ENCODE measurements at regions not wholly inside any gene's neighbourhood (a gene's known extent, or its start where the extent isn't known, plus 50 kb on each side); places are given as distances from the start of the nearest gene placed in this dataset.
A peak's percentile ranks its signal among the peaks of the same experiment; 100 is the strongest.
"Not testable (repeated sequence)": the region's sequence is repeated elsewhere in the genome, so short reads cannot be mapped to it uniquely, and the experiment has no call there.

GRCh38 chr6:110543106-110543505 is 66.7 kb upstream of the SLC22A16 start:
- Mint-ChIP-seq H3K9me3 (ENCODE audit: low read depth) (peaks cover 5% of the 10 kb centered on the region), H3K4me1 (ENCODE audit: low read depth) (peaks cover 6% of the 10 kb centered on the region), H3K27me3 (peaks cover 3% of the 10 kb centered on the region), H3K4me3 (no peak overlapping the region), H3K36me3 (no peaks in the 10 kb centered on the region), H3K27ac (no peak overlapping the region)

- Mint-ChIP-seq H3K4me1 (ENCODE audit: low read depth) (peaks cover 12% of the 10 kb centered on the region), H3K9me3 (ENCODE audit: low read depth) (peaks cover 5% of the 10 kb centered on the region), H3K36me3 (no peaks in the 10 kb centered on the region), H3K27me3 (peaks cover 3% of the 10 kb centered on the region), H3K27ac (no peak overlapping the region), H3K4me3 (no peak overlapping the region)
These were observed 66.1 kb upstream of the SLC22A16 start for GRCh38 chr6:110542311-110543024.

- Mint-ChIP-seq H3K4me3 (no peak overlapping the region), H3K4me1 (ENCODE audit: low read depth) (peaks cover 19% of the 10 kb centered on the region), H3K27me3 (peaks cover 3% of the 10 kb centered on the region), H3K9me3 (ENCODE audit: low read depth) (peaks cover 5% of the 10 kb centered on the region), H3K36me3 (no peaks in the 10 kb centered on the region), H3K27ac (no peak overlapping the region)
These were observed 65.4 kb upstream of the SLC22A16 start for GRCh38 chr6:110541701-110542309.

- peaks cover 28% of the 10 kb centered on the region for H3K4me1 Mint-ChIP-seq (ENCODE audit: low read depth)
- H3K27me3 Mint-ChIP-seq; H3K36me3 Mint-ChIP-seq; H3K9me3 Mint-ChIP-seq (ENCODE audit: low read depth); H3K4me3 Mint-ChIP-seq: not testable (repeated sequence)
- H3K27ac Mint-ChIP-seq: peak overlapping the region; percentile 30
These were observed 63.0 kb upstream of the SLC22A16 start for GRCh38 chr6:110539277-110540019.

GRCh38 chr6:110538416-110539160 is 62.2 kb upstream of the SLC22A16 start:
- H3K4me3 Mint-ChIP-seq: no peak overlapping the region
- H3K36me3 Mint-ChIP-seq: peaks cover 2% of the 10 kb centered on the region
- no peak overlapping the region for H3K27ac Mint-ChIP-seq
- peaks cover 28% of the 10 kb centered on the region for H3K4me1 Mint-ChIP-seq (ENCODE audit: low read depth)
- peaks cover 8% of the 10 kb centered on the region for H3K9me3 Mint-ChIP-seq (ENCODE audit: low read depth)
- peaks cover 2% of the 10 kb centered on the region for H3K27me3 Mint-ChIP-seq

- H3K27me3 Mint-ChIP-seq: no peaks in the 10 kb centered on the region
- no peak overlapping the region for H3K4me3 Mint-ChIP-seq
- H3K4me1 Mint-ChIP-seq (ENCODE audit: low read depth): peaks cover 28% of the 10 kb centered on the region
- peak overlapping the region; percentile 78 for H3K27ac Mint-ChIP-seq
- peaks cover 8% of the 10 kb centered on the region for H3K9me3 Mint-ChIP-seq (ENCODE audit: low read depth)
- H3K36me3 Mint-ChIP-seq: peaks cover 2% of the 10 kb centered on the region
These were observed 61.1 kb upstream of the SLC22A16 start for GRCh38 chr6:110537208-110538123.

GRCh38 chr6:110534731-110535492 is 58.5 kb upstream of the SLC22A16 start:
- H3K27ac Mint-ChIP-seq: no peak overlapping the region
- H3K27me3 Mint-ChIP-seq: no peaks in the 10 kb centered on the region
- H3K9me3 Mint-ChIP-seq (ENCODE audit: low read depth): peaks cover 8% of the 10 kb centered on the region
- H3K4me1 Mint-ChIP-seq (ENCODE audit: low read depth): peaks cover 28% of the 10 kb centered on the region
- H3K4me3 Mint-ChIP-seq: no peak overlapping the region
- H3K36me3 Mint-ChIP-seq: peaks cover 2% of the 10 kb centered on the region

GRCh38 chr6:110532431-110532830 is 56.0 kb upstream of the SLC22A16 start:
- Mint-ChIP-seq H3K9me3 (ENCODE audit: low read depth) (peaks cover 4% of the 10 kb centered on the region), H3K4me1 (ENCODE audit: low read depth) (peaks cover 15% of the 10 kb centered on the region), H3K27me3 (no peaks in the 10 kb centered on the region), H3K27ac (no peak overlapping the region), H3K4me3 (no peak overlapping the region), H3K36me3 (peaks cover 2% of the 10 kb centered on the region)

GRCh38 chr6:110530671-110531070 is 54.3 kb upstream of the SLC22A16 start:
- H3K36me3 Mint-ChIP-seq: peaks cover 2% of the 10 kb centered on the region
- H3K4me3 Mint-ChIP-seq: no peak overlapping the region
- H3K27ac Mint-ChIP-seq: no peak overlapping the region
- no peaks in the 10 kb centered on the region for H3K27me3 Mint-ChIP-seq
- no peaks in the 10 kb centered on the region for H3K4me1 Mint-ChIP-seq (ENCODE audit: low read depth)
- peaks cover 4% of the 10 kb centered on the region for H3K9me3 Mint-ChIP-seq (ENCODE audit: low read depth)

GRCh38 chr6:110529907-110530306 is 53.5 kb upstream of the SLC22A16 start:
- no peak overlapping the region for H3K27ac Mint-ChIP-seq
- H3K9me3 Mint-ChIP-seq (ENCODE audit: low read depth): no peaks in the 10 kb centered on the region
- H3K4me3 Mint-ChIP-seq: no peak overlapping the region
- H3K36me3 Mint-ChIP-seq: no peaks in the 10 kb centered on the region
- H3K27me3 Mint-ChIP-seq: no peaks in the 10 kb centered on the region
- H3K4me1 Mint-ChIP-seq (ENCODE audit: low read depth): no peaks in the 10 kb centered on the region

- Mint-ChIP-seq H3K4me1 (ENCODE audit: low read depth) (no peaks in the 10 kb centered on the region), H3K27ac (no peak overlapping the region), H3K4me3 (no peak overlapping the region), H3K36me3 (no peaks in the 10 kb centered on the region), H3K9me3 (ENCODE audit: low read depth) (no peaks in the 10 kb centered on the region), H3K27me3 (no peaks in the 10 kb centered on the region)
These were observed 52.9 kb upstream of the SLC22A16 start for GRCh38 chr6:110529355-110529754.

GRCh38 chr6:110528930-110529325 is 52.5 kb upstream of the SLC22A16 start:
- Mint-ChIP-seq H3K36me3 (no peaks in the 10 kb centered on the region), H3K4me3 (no peak overlapping the region), H3K4me1 (ENCODE audit: low read depth) (no peaks in the 10 kb centered on the region), H3K27me3 (no peaks in the 10 kb centered on the region), H3K9me3 (ENCODE audit: low read depth) (no peaks in the 10 kb centered on the region), H3K27ac (no peak overlapping the region)

GRCh38 chr6:110528101-110528929 is 51.9 kb upstream of the SLC22A16 start:
- no peak overlapping the region for H3K4me3 Mint-ChIP-seq
- H3K9me3 Mint-ChIP-seq (ENCODE audit: low read depth): no peaks in the 10 kb centered on the region
- no peaks in the 10 kb centered on the region for H3K36me3 Mint-ChIP-seq
- no peaks in the 10 kb centered on the region for H3K4me1 Mint-ChIP-seq (ENCODE audit: low read depth)
- no peaks in the 10 kb centered on the region for H3K27me3 Mint-ChIP-seq
- H3K27ac Mint-ChIP-seq: no peak overlapping the region

Data from activated naive CD8-positive, alpha-beta T cell (primary cell).